ENCODE measurements at regions not wholly inside any gene's neighbourhood (a gene's known extent, or its start where the extent isn't known, plus 50 kb on each side); places are given as distances from the start of the nearest gene placed in this dataset.

DNA sequence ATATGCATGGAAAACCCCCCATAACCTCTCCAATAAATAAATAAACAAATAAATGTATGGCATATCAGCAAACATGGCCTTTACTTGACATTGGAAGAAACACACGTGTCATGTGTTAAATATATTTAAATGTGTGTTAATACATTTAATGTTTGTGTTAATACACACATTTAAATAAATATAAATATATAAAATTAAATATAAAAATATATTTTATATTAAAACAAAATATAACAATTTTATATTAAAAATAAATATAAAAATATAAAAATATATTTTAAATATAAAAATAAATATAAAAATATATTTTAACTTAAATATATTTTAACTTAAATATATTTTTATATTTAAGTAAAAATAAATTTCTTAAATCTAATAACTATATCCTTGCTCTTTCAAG, 187.6 kb upstream of the CXXC4 start:
- POLR2A ChIA-PET: no interaction called here
- DNase-seq (ENCODE audit: extremely low spot score): no peak
- CTCF ChIA-PET: no interaction called here
- TF ChIP-seq ARNT (IDR thresholded peaks at IDR 0.05) (no peak), ZNF384 (IDR thresholded peaks at IDR 0.05) (no peak), L3MBTL2 (conservative IDR thresholded peaks at IDR 0.05) (no peak), FOXA1 (IDR thresholded peaks at IDR 0.05) (no peak), NFRKB (IDR thresholded peaks at IDR 0.05) (no peak), LEF1 (IDR thresholded peaks at IDR 0.05; ENCODE audit: borderline replicate concordance) (no peak), FOXM1 (IDR thresholded peaks at IDR 0.05; ENCODE audit: borderline replicate concordance) (no peak), BHLHE40 (IDR thresholded peaks at IDR 0.05; ENCODE audit: borderline replicate concordance) (no peak), ELF4 (IDR thresholded peaks at IDR 0.05) (no peak), FOXK2 (IDR thresholded peaks at IDR 0.05) (no peak), SUZ12 (IDR thresholded peaks at IDR 0.05) (no peak), SP1 (IDR thresholded peaks at IDR 0.05) (no peak), HDGF (IDR thresholded peaks at IDR 0.05; ENCODE audit: borderline replicate concordance) (no peak)

- POLR2A ChIA-PET: no interaction called here
- DNase-seq (ENCODE audit: extremely low spot score): no peak
- CTCF ChIA-PET: no interaction called here
- TF ChIP-seq FOXM1 (IDR thresholded peaks at IDR 0.05; ENCODE audit: borderline replicate concordance): no peak
- TF ChIP-seq BHLHE40 (IDR thresholded peaks at IDR 0.05; ENCODE audit: borderline replicate concordance): no peak
- TF ChIP-seq ELF4 (IDR thresholded peaks at IDR 0.05): no peak
- no peak for TF ChIP-seq SUZ12 (IDR thresholded peaks at IDR 0.05)
- no peak for TF ChIP-seq TARDBP (IDR thresholded peaks at IDR 0.05)
- TF ChIP-seq ZNF384 (IDR thresholded peaks at IDR 0.05): no peak
- no peak for TF ChIP-seq FOXK2 (IDR thresholded peaks at IDR 0.05)
- no peak for TF ChIP-seq SP1 (IDR thresholded peaks at IDR 0.05)
- TF ChIP-seq FOXA1 (IDR thresholded peaks at IDR 0.05): no peak
- TF ChIP-seq HDGF (IDR thresholded peaks at IDR 0.05; ENCODE audit: borderline replicate concordance): no peak
- no peak for TF ChIP-seq L3MBTL2 (conservative IDR thresholded peaks at IDR 0.05)
- no peak for TF ChIP-seq LEF1 (IDR thresholded peaks at IDR 0.05; ENCODE audit: borderline replicate concordance)
Measured at GRCh38 chr4:104693601-104694201, 199.0 kb upstream of the CXXC4 start.

GRCh38 chr4:104716584-104716983, 221.9 kb upstream of the CXXC4 start:
- TF ChIP-seq FOXK2 (IDR thresholded peaks at IDR 0.05) (no peak), ZNF384 (IDR thresholded peaks at IDR 0.05) (no peak), SP1 (IDR thresholded peaks at IDR 0.05) (no peak), L3MBTL2 (conservative IDR thresholded peaks at IDR 0.05) (no peak), BHLHE40 (IDR thresholded peaks at IDR 0.05; ENCODE audit: borderline replicate concordance) (no peak), ELF4 (IDR thresholded peaks at IDR 0.05) (no peak), SUZ12 (IDR thresholded peaks at IDR 0.05) (no peak), CTBP1 (IDR thresholded peaks at IDR 0.05; ENCODE audit: borderline replicate concordance) (no peak), FOXM1 (IDR thresholded peaks at IDR 0.05; ENCODE audit: borderline replicate concordance) (no peak)
- DNase-seq (ENCODE audit: extremely low spot score): no peak
- POLR2A ChIA-PET: no interaction called here
- CTCF ChIA-PET: no interaction called here

DNA sequence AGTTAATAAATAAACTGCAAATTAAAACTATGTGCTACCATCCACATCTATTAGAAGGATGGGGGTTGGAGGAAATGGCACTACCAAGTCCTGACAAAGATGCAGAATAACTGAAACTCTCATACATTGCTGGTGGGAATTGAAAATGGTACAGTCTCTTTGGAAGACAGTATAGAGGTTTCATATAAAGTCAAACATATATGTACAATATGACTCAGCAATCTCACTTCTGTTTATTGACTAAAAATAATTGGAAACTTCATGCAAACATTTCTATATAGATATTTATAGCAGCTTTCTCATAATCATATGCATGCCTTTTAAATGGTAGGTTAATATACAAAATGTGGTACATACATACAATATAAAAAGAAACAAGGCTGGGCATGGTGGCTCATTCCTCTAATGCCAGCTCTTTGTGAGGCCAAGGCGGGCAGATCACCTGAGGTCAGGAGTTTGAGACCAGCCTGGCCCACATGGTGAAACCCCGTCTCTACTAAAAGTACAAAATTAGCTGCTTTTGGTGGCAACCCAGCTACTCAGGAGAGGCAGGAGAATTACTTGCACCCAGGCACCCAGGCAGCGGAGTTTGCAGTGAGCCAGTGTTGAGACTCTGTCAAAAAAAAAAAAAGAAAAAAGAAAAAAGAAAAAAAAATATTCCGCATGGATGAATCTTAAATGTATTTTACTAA, 225.0 kb upstream of the CXXC4 start:
- ChIA-PET POLR2A (no interaction called here), CTCF (no interaction called here)
- no peak for TF ChIP-seq FOXK2 (IDR thresholded peaks at IDR 0.05)
- TF ChIP-seq PKNOX1 (IDR thresholded peaks at IDR 0.05): no peak
- no peak for TF ChIP-seq NFRKB (IDR thresholded peaks at IDR 0.05)
- TF ChIP-seq CTBP1 (IDR thresholded peaks at IDR 0.05; ENCODE audit: borderline replicate concordance): no peak
- TF ChIP-seq ELF4 (IDR thresholded peaks at IDR 0.05): no peak
- no peak for TF ChIP-seq BHLHE40 (IDR thresholded peaks at IDR 0.05; ENCODE audit: borderline replicate concordance)
- no peak for TF ChIP-seq ZNF384 (IDR thresholded peaks at IDR 0.05)
- TF ChIP-seq FOXM1 (IDR thresholded peaks at IDR 0.05; ENCODE audit: borderline replicate concordance): no peak
- no peak for TF ChIP-seq LEF1 (IDR thresholded peaks at IDR 0.05; ENCODE audit: borderline replicate concordance)
- TF ChIP-seq SUZ12 (IDR thresholded peaks at IDR 0.05): no peak
- TF ChIP-seq HDGF (IDR thresholded peaks at IDR 0.05; ENCODE audit: borderline replicate concordance): no peak
- TF ChIP-seq SP1 (IDR thresholded peaks at IDR 0.05): no peak
- TF ChIP-seq TARDBP (IDR thresholded peaks at IDR 0.05): no peak
- no peak for TF ChIP-seq ARNT (IDR thresholded peaks at IDR 0.05)
- no peak for DNase-seq (ENCODE audit: extremely low spot score)

DNA sequence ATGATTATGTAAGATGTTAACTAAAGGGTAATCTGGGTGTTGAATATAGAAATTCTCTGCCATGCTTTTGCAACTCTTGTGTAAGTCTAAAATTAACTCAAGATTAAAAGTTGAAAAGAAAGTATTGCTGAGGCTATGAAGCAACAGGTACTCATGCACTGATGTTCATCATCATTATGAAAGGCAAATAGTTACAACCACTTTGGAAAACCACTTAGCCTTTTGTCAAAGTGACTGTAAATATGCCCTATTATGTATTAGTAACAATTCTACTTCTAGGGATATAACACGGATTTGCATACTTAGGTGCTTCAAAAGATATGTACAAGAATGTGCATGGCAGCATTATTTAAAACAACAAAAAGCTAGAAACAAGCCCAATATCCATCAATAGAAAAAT, 227.8 kb upstream of the CXXC4 start:
- ChIA-PET POLR2A (no interaction called here), CTCF (no interaction called here)
- no peak for TF ChIP-seq FOXM1 (IDR thresholded peaks at IDR 0.05; ENCODE audit: borderline replicate concordance)
- no peak for TF ChIP-seq PKNOX1 (IDR thresholded peaks at IDR 0.05)
- no peak for TF ChIP-seq ARNT (IDR thresholded peaks at IDR 0.05)
- TF ChIP-seq CTBP1 (IDR thresholded peaks at IDR 0.05; ENCODE audit: borderline replicate concordance): no peak
- TF ChIP-seq LEF1 (IDR thresholded peaks at IDR 0.05; ENCODE audit: borderline replicate concordance): no peak
- no peak for TF ChIP-seq L3MBTL2 (conservative IDR thresholded peaks at IDR 0.05)
- no peak for TF ChIP-seq NFRKB (IDR thresholded peaks at IDR 0.05)
- no peak for TF ChIP-seq SUZ12 (IDR thresholded peaks at IDR 0.05)
- no peak for TF ChIP-seq FOXA1 (IDR thresholded peaks at IDR 0.05)
- TF ChIP-seq SP1 (IDR thresholded peaks at IDR 0.05): no peak
- TF ChIP-seq BHLHE40 (IDR thresholded peaks at IDR 0.05; ENCODE audit: borderline replicate concordance): no peak
- no peak for TF ChIP-seq FOXK2 (IDR thresholded peaks at IDR 0.05)
- DNase-seq (ENCODE audit: extremely low spot score): no peak

GRCh38 chr4:104726002-104726401, 231.3 kb upstream of the CXXC4 start:
- POLR2A ChIA-PET: no interaction called here

More at GRCh38 chr4:104726002-104726401, 231.3 kb upstream of the CXXC4 start:
- TF ChIP-seq HDGF (IDR thresholded peaks at IDR 0.05; ENCODE audit: borderline replicate concordance) (no peak), BHLHE40 (IDR thresholded peaks at IDR 0.05; ENCODE audit: borderline replicate concordance) (no peak), LEF1 (IDR thresholded peaks at IDR 0.05; ENCODE audit: borderline replicate concordance) (no peak), FOXA1 (IDR thresholded peaks at IDR 0.05) (no peak), SP1 (IDR thresholded peaks at IDR 0.05) (no peak), FOXM1 (IDR thresholded peaks at IDR 0.05; ENCODE audit: borderline replicate concordance) (no peak), PKNOX1 (IDR thresholded peaks at IDR 0.05) (no peak), CTBP1 (IDR thresholded peaks at IDR 0.05; ENCODE audit: borderline replicate concordance) (no peak), SUZ12 (IDR thresholded peaks at IDR 0.05) (no peak), FOXK2 (IDR thresholded peaks at IDR 0.05) (no peak), ELF4 (IDR thresholded peaks at IDR 0.05) (no peak), NFRKB (IDR thresholded peaks at IDR 0.05) (no peak), TARDBP (IDR thresholded peaks at IDR 0.05) (no peak)
- CTCF ChIA-PET: no interaction called here
- DNase-seq (ENCODE audit: extremely low spot score): no peak

Data from HEK293T (cell line).